Natural killer cell (primary cell): ENCODE measurements at regions not wholly inside any gene's neighbourhood (a gene's known extent, or its start where the extent isn't known, plus 50 kb on each side); places are given as distances from the start of the nearest gene placed in this dataset.

Experiments used
- ATAC-seq, 3 donors: fragments of 150-1000 bp in 2 of 3; fragments of 200-7000 bp in 1 of 3; cut with Tn5 transposase; 1 replicate in 1 of 3; 2 replicates in 2 of 3; pipeline ENCODE4 v1.10.0; 2021; ENCODE audit warnings: mild to moderate bottlenecking in 2 of 3, moderate library complexity in 2 of 3
- DNase-seq, 2 donors: peaks; one replicate each; pipeline versions ENCODE4 v3.0.0 to v3.0.0-alpha.2; 2013 to 2021; ENCODE audit warnings: mixed read lengths in 1 of 2
- H3K27ac ChIP-seq: one replicate; pipeline ENCODE4 v1.5.1; 2013; ENCODE audit warnings: mild to moderate bottlenecking, low read length
- H3K27me3 ChIP-seq: one replicate; pipeline ENCODE4 v1.6.1; 2013; ENCODE audit warnings: low read length; ENCODE audit not compliant: control insufficient read depth, insufficient read depth
- H3K36me3 ChIP-seq: one replicate; pipeline ENCODE4 v1.6.1; 2013; ENCODE audit warnings: low read length; ENCODE audit not compliant: control insufficient read depth, insufficient read depth
- H3K4me1 ChIP-seq: one replicate; pipeline ENCODE4 v1.6.1; 2013; ENCODE audit warnings: low read length; ENCODE audit not compliant: control insufficient read depth, insufficient read depth
- H3K4me3 ChIP-seq: one replicate; pipeline ENCODE4 v1.5.1; 2013; ENCODE audit warnings: low read length
- H3K9me3 ChIP-seq: one replicate; pipeline ENCODE4 v1.6.1; 2013; ENCODE audit warnings: low read length; ENCODE audit not compliant: control insufficient read depth, insufficient read depth
- H3K27ac Mint-ChIP-seq, 2 donors: one replicate each; pipeline ENCODE4 v1.8.0; 2022; ENCODE audit warnings: mild to moderate bottlenecking in 2 of 2, mixed read lengths in 2 of 2, moderate library complexity in 1 of 2
- H3K27me3 Mint-ChIP-seq, 2 donors: one replicate each; pipeline ENCODE4 v1.8.0; 2022; ENCODE audit warnings: low read depth in 2 of 2, mixed read lengths in 2 of 2
- H3K36me3 Mint-ChIP-seq: one replicate; pipeline ENCODE4 v1.8.0; 2022; ENCODE audit warnings: mixed read lengths
- H3K4me1 Mint-ChIP-seq, 2 donors: one replicate each; pipeline ENCODE4 v1.8.0; 2022; ENCODE audit warnings: mixed read lengths in 2 of 2
- H3K4me3 Mint-ChIP-seq: one replicate; pipeline ENCODE4 v1.8.0; 2022; ENCODE audit warnings: mild to moderate bottlenecking, moderate library complexity, mixed read lengths
- H3K9me3 Mint-ChIP-seq, 2 donors: one replicate each; pipeline ENCODE4 v1.8.0; 2022; ENCODE audit warnings: mixed read lengths in 2 of 2
- WGBS: methylation state at CpG from one replicate; pipeline ENCODE4 v1.1.7; 2013; ENCODE audit warnings: missing lambda C conversion rate; ENCODE audit not compliant: insufficient coverage; 5-methylcytosine and 5-hydroxymethylcytosine counted together
- intact Hi-C: fragments of 100-400 bp; cut with micrococcal nuclease; formaldehyde crosslinking; loops from one replicate; pipeline ENCODE4 v1.14.2; 2022
- TF ChIP-seq, protein P1 (sequence below): fragments of 200-600 bp; IDR thresholded peaks from one replicate; pipeline ENCODE4 v1.8.0; 2022; ENCODE audit warnings: antibody characterized with exemption

DNA sequence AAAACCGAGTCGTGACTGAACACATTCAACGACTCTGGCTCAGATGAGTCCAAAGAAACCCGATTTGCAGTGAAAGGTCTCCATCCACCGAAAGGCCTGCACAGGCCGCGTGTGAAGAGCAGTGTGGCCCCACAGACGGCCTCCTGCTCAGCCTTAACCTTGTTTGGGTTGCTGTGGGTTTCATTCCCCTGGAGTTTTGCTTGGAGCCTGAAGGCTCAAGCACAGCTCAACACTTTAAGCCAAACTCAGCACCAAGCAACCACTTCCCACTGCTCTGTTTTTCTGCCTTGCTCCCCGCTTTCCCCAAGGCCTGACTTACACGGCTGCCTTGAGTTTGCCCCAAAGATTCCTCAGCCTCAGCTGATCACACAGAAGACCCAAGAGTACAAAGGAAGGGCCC lies 398.2 kb upstream of the NFE2L3 start:
- intact Hi-C loops, result no loop called here
- no peak overlapping the region for H3K4me3 Mint-ChIP-seq
- H3K27ac ChIP-seq, result no peak overlapping the region
- TF ChIP-seq, protein P1, sequence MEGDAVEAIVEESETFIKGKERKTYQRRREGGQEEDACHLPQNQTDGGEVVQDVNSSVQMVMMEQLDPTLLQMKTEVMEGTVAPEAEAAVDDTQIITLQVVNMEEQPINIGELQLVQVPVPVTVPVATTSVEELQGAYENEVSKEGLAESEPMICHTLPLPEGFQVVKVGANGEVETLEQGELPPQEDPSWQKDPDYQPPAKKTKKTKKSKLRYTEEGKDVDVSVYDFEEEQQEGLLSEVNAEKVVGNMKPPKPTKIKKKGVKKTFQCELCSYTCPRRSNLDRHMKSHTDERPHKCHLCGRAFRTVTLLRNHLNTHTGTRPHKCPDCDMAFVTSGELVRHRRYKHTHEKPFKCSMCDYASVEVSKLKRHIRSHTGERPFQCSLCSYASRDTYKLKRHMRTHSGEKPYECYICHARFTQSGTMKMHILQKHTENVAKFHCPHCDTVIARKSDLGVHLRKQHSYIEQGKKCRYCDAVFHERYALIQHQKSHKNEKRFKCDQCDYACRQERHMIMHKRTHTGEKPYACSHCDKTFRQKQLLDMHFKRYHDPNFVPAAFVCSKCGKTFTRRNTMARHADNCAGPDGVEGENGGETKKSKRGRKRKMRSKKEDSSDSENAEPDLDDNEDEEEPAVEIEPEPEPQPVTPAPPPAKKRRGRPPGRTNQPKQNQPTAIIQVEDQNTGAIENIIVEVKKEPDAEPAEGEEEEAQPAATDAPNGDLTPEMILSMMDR, result no peak
- H3K4me3 ChIP-seq, result no peak overlapping the region
- peaks cover 6% of the 10 kb centered on the region in 2 donors for H3K27me3 Mint-ChIP-seq
- H3K9me3 ChIP-seq, result no peaks in the 10 kb centered on the region
- no peaks in the 10 kb centered on the region for H3K36me3 ChIP-seq
- no peak for ATAC-seq
- no peak for DNase-seq
- 86% methylated on average over 10 of the region's 10 CpGs for WGBS
- H3K4me1 ChIP-seq, result no peaks in the 10 kb centered on the region
- no peaks in the 10 kb centered on the region for H3K27me3 ChIP-seq
- no peaks in the 10 kb centered on the region for H3K36me3 Mint-ChIP-seq
- H3K27ac Mint-ChIP-seq, result no peak overlapping the region
- no peaks in the 10 kb centered on the region for H3K9me3 Mint-ChIP-seq
- H3K4me1 Mint-ChIP-seq, result no peaks in the 10 kb centered on the region

DNA sequence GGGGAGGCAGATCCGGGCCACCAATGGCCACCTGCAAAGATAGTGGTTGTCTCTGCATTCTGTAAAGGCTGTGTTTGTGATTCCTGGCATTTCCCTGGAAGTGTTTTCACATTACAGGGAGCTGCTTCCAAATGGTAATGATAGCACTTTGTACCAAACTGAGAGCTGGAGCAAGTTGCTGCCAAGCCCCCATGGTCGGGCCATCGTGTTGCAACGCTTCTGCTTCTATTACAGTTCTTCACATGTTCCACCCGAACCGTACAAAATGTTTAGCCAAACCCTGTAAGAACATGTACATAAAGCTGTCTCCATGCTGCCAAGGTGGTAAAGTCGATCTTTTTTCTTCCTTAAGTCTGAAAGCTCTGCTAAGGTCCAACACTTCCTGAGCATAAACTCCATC lies 397.7 kb upstream of the NFE2L3 start:
- no peak for ATAC-seq
- intact Hi-C loops, result no loop called here
- Mint-ChIP-seq H3K27ac (no peak overlapping the region), H3K36me3 (no peaks in the 10 kb centered on the region), H3K4me1 (no peaks in the 10 kb centered on the region), H3K27me3 (peaks cover 6% of the 10 kb centered on the region in 2 donors), H3K9me3 (no peaks in the 10 kb centered on the region), H3K4me3 (no peak overlapping the region)
- no peak overlapping the region for H3K27ac ChIP-seq
- no peaks in the 10 kb centered on the region for H3K9me3 ChIP-seq
- no peaks in the 10 kb centered on the region for H3K4me1 ChIP-seq
- DNase-seq, result no peak
- no peaks in the 10 kb centered on the region for H3K27me3 ChIP-seq
- TF ChIP-seq, protein P1, result no peak
- H3K36me3 ChIP-seq, result no peaks in the 10 kb centered on the region
- H3K4me3 ChIP-seq, result no peak overlapping the region
- 93% methylated on average over 7 of the region's 7 CpGs for WGBS

DNA sequence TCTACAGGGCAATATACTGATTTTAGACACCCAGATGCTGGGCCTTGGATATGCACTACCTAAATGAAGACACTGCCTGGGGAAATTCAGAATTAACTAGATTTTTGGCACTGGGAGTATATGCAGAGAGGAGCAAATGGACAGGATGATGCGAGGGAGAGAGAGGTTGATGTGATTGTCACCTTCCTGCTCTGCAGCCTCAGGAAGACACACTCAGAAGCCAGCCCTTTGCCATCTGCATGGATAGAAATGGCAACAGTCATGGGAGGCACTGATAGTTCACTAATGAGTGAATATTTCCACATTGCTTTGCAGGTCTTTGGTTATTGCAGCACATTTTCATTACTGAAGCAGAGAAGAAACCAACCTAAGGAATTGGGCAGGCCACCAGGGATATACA lies 397.2 kb upstream of the NFE2L3 start:
- H3K27me3 Mint-ChIP-seq, result peaks cover 6 to 8% of the 10 kb centered on the region in 2 donors
- H3K27me3 ChIP-seq, result no peaks in the 10 kb centered on the region
- H3K4me1 Mint-ChIP-seq, result no peaks in the 10 kb centered on the region
- H3K27ac ChIP-seq, result no peak overlapping the region
- 93% methylated on average over 1 of the region's 1 CpG for WGBS
- no peak for ATAC-seq
- H3K36me3 Mint-ChIP-seq, result no peaks in the 10 kb centered on the region
- no peak overlapping the region for H3K27ac Mint-ChIP-seq
- no peaks in the 10 kb centered on the region for H3K36me3 ChIP-seq
- no peak overlapping the region for H3K4me3 ChIP-seq
- intact Hi-C loops, result no loop called here
- H3K9me3 ChIP-seq, result no peaks in the 10 kb centered on the region
- no peak for DNase-seq
- TF ChIP-seq, protein P1, result no peak
- H3K4me1 ChIP-seq, result no peaks in the 10 kb centered on the region
- H3K4me3 Mint-ChIP-seq, result no peak overlapping the region
- no peaks in the 10 kb centered on the region for H3K9me3 Mint-ChIP-seq

DNA sequence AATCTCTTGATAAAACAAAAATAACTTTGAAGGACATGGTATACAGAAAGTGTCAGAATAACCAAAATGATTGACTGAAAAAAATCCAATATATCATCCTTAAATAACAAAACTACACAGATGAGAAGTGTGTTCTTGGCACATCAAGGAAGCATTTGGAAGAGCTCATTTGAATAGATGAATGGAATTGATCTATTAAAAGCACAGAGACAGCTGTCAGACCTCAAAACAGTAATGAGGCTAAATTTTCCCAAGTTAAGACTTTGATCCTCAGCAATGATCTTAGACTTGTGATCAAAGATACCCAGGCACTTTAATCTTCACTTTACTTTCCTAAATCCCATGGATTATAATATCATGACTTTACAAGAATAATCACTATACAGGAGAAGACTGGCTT lies 395.4 kb upstream of the NFE2L3 start:
- TF ChIP-seq, protein P1, result no peak
- no peaks in the 10 kb centered on the region for H3K36me3 ChIP-seq
- Mint-ChIP-seq H3K4me1 (no peaks in the 10 kb centered on the region), H3K36me3 (no peaks in the 10 kb centered on the region), H3K27me3 (peaks cover 4 to 6% of the 10 kb centered on the region in 2 donors), H3K4me3 (no peak overlapping the region), H3K27ac (no peak overlapping the region), H3K9me3 (no peaks in the 10 kb centered on the region)
- DNase-seq (no peak), ATAC-seq (no peak)
- intact Hi-C loops, result no loop called here
- H3K4me1 ChIP-seq, result no peaks in the 10 kb centered on the region
- no peak overlapping the region for H3K27ac ChIP-seq
- no peaks in the 10 kb centered on the region for H3K9me3 ChIP-seq
- no peak overlapping the region for H3K4me3 ChIP-seq
- no peaks in the 10 kb centered on the region for H3K27me3 ChIP-seq
